MM.1S (cell line): ENCODE measurements at regions not wholly inside any gene's neighbourhood (a gene's known extent, or its start where the extent isn't known, plus 50 kb on each side); places are given as distances from the start of the nearest gene placed in this dataset.

Experiments used
- EZH2 ChIP-seq: fragments of 300-600 bp; sonication (generic); optimal IDR thresholded peaks from 2 replicates; pipeline ENCODE3; 2017; ENCODE audit warnings: low read depth, mild to moderate bottlenecking, antibody characterized with exemption, low read length, mixed read lengths
- EZH2phosphoT487 ChIP-seq: fragments of 300-600 bp; sonication (generic); IDR thresholded peaks from 2 replicates; pipeline ENCODE4 v1.6.1; 2018; ENCODE audit warnings: antibody characterized with exemption, low read length
- TF ChIP-seq, protein P1 (sequence below): fragments of 300-600 bp; sonication (generic); IDR thresholded peaks from 2 replicates; pipeline ENCODE4 v1.5.1; 2016; ENCODE audit warnings: antibody characterized with exemption, low read length, mixed read lengths

DNA sequence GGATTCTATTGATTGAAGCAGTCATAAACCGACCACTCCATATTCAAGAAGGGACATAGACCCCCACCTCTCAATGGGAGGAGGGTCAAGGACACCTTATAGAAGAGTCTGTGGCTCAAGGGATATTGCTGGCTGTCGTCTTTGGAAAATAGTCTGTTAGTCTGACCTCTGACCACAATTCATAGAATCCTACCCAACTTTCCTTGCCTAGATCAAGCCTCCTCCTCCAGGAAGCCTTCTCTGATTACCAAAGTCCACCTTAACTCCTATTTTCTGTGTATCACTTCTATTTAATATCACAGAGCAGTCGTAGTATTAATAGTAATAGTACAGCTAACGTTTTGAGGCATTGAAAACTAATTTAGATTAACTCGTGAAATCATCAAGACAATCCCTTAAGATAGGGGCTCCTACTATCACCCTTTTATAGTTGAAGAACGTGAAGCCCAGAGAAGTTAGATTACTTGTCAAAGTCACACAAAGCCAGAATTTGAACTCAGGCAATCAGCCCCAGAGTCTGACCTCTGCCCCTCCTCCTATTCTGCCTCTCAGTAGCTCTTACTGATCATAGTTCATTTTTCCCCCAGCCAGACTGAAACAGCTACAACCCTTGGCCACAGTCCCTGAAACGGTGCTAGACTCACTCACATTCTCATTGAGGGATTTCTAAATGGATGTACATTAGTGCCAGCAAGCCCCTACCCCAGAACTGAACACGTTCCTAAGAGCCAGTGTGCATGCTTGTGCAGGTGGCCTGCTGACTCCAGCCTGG lies 636.6 kb downstream of the MID1IP1 start:
- TF ChIP-seq EZH2 = no peak
- TF ChIP-seq, protein P1, sequence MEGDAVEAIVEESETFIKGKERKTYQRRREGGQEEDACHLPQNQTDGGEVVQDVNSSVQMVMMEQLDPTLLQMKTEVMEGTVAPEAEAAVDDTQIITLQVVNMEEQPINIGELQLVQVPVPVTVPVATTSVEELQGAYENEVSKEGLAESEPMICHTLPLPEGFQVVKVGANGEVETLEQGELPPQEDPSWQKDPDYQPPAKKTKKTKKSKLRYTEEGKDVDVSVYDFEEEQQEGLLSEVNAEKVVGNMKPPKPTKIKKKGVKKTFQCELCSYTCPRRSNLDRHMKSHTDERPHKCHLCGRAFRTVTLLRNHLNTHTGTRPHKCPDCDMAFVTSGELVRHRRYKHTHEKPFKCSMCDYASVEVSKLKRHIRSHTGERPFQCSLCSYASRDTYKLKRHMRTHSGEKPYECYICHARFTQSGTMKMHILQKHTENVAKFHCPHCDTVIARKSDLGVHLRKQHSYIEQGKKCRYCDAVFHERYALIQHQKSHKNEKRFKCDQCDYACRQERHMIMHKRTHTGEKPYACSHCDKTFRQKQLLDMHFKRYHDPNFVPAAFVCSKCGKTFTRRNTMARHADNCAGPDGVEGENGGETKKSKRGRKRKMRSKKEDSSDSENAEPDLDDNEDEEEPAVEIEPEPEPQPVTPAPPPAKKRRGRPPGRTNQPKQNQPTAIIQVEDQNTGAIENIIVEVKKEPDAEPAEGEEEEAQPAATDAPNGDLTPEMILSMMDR = no peak
- TF ChIP-seq EZH2phosphoT487 = no peak
